Brain microvascular endothelial cell (primary cell): ENCODE measurements at regions not wholly inside any gene's neighbourhood (a gene's known extent, or its start where the extent isn't known, plus 50 kb on each side); places are given as distances from the start of the nearest gene placed in this dataset.

ENCODE experiments used
- DNase-seq: peaks from one replicate; pipeline ENCODE4 v3.0.0-alpha.2; 2020
- H3K27ac ChIP-seq: fragments of 250-450 bp; sonication (Bioruptor Pico); 2 replicates; pipeline ENCODE4 v1.5.1; 2020; ENCODE audit warnings: mild to moderate bottlenecking, moderate library complexity
- H3K27me3 ChIP-seq: fragments of 250-450 bp; sonication (Bioruptor Pico); replicated peaks from 2 replicates; pipeline ENCODE4 v1.5.1; 2020; ENCODE audit warnings: mild to moderate bottlenecking
- H3K36me3 ChIP-seq: fragments of 250-450 bp; sonication (Bioruptor Pico); replicated peaks from 2 replicates; pipeline ENCODE4 v1.5.1; 2020; ENCODE audit warnings: mild to moderate bottlenecking
- H3K4me3 ChIP-seq: 2 replicates; pipeline ENCODE4 v1.5.1; 2011; ENCODE audit warnings: low read depth, mild to moderate bottlenecking, control low read depth, low read length, moderate library complexity
- in situ Hi-C: cut with HindIII; loops from 2 replicates; pipeline ENCODE4 v1.10.0; 2017; ENCODE audit warnings: low sequenced_read_pairs, low pct_ligation_motif_present
- TF ChIP-seq, protein P1 (sequence below): IDR thresholded peaks from 2 replicates; pipeline ENCODE4 v1.5.1; 2011; ENCODE audit warnings: low read depth, mild to moderate bottlenecking, moderate library complexity, low read length, control low read depth, inconsistent platforms; ENCODE audit errors: missing control alignments

DNA sequence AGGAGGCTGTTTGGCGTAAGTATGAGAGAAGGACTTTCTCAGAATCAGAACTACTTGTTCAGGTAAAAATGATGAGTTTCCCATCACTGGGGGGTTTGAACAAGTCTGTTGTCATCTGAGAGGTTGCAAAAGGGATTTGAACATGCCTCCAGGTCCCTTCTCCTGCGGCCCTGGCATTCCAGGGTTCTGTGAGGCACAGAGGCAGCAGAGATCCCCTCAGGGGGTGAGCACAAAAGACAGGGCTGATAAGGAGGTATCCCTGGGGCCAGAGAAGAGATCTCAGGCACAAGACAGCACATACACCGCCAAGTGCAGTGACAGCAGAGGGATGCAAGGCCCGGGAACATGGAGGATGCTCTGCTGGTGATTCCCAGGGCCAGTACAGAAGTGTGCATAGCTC, 275.8 kb upstream of the TSHZ3 start:
- Histone ChIP-seq H3K27me3 (no peaks in the 10 kb centered on the region), H3K36me3 (no peaks in the 10 kb centered on the region), H3K27ac (no peak overlapping the region), H3K4me3 (no peak overlapping the region)
- TF ChIP-seq, protein P1, sequence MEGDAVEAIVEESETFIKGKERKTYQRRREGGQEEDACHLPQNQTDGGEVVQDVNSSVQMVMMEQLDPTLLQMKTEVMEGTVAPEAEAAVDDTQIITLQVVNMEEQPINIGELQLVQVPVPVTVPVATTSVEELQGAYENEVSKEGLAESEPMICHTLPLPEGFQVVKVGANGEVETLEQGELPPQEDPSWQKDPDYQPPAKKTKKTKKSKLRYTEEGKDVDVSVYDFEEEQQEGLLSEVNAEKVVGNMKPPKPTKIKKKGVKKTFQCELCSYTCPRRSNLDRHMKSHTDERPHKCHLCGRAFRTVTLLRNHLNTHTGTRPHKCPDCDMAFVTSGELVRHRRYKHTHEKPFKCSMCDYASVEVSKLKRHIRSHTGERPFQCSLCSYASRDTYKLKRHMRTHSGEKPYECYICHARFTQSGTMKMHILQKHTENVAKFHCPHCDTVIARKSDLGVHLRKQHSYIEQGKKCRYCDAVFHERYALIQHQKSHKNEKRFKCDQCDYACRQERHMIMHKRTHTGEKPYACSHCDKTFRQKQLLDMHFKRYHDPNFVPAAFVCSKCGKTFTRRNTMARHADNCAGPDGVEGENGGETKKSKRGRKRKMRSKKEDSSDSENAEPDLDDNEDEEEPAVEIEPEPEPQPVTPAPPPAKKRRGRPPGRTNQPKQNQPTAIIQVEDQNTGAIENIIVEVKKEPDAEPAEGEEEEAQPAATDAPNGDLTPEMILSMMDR: no peak
- in situ Hi-C loops: no loop called here
- no peak for DNase-seq

DNA sequence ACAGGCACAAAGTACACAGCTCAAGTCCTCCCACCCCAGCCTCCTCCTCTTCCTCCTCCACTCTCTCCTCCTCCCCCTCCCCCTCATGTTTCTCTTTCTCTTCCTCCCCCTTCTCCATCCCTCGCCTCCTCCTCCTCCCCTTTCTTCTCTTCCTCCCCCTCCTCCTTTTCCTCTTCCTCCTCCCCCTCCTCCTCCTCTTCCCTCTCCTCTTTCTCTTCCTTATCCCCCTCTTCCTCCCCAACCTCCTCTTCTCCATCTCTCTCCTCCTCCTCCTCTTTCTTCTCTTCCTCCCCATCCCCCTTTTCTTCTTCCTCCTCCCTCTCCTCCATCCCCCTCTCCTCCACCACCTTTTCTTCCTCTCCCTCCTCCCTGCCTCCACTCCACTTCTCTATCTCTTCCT, 276.3 kb upstream of the TSHZ3 start:
- Histone ChIP-seq H3K4me3 (no peak overlapping the region), H3K36me3 (no peaks in the 10 kb centered on the region), H3K27me3 (no peaks in the 10 kb centered on the region), H3K27ac (no peak overlapping the region)
- TF ChIP-seq, protein P1: no peak
- in situ Hi-C loops: no loop called here
- no peak for DNase-seq

DNA sequence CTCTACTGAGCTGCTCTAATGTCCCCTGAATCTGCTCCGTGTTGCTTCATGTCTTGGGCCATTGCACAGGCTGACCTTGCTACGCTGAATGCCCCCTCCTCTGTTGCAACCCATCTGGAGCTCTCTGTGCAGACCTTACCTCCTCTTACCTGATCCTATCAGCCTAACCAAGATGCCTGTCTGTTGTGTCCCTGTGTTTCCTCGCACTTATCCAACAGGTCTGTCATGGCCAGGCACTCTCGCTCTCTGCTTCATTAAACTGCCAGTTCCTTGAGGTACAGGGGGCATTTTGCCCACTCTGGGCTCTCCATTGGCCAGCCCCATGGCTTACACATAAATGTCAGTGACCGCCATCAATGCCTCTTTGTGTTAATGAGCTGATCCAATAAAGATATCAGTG, 277.7 kb upstream of the TSHZ3 start:
- Histone ChIP-seq H3K4me3 (no peak overlapping the region), H3K36me3 (no peaks in the 10 kb centered on the region), H3K27ac (no peak overlapping the region), H3K27me3 (no peaks in the 10 kb centered on the region)
- TF ChIP-seq, protein P1: no peak
- DNase-seq: no peak
- in situ Hi-C loops: no loop called here

DNA sequence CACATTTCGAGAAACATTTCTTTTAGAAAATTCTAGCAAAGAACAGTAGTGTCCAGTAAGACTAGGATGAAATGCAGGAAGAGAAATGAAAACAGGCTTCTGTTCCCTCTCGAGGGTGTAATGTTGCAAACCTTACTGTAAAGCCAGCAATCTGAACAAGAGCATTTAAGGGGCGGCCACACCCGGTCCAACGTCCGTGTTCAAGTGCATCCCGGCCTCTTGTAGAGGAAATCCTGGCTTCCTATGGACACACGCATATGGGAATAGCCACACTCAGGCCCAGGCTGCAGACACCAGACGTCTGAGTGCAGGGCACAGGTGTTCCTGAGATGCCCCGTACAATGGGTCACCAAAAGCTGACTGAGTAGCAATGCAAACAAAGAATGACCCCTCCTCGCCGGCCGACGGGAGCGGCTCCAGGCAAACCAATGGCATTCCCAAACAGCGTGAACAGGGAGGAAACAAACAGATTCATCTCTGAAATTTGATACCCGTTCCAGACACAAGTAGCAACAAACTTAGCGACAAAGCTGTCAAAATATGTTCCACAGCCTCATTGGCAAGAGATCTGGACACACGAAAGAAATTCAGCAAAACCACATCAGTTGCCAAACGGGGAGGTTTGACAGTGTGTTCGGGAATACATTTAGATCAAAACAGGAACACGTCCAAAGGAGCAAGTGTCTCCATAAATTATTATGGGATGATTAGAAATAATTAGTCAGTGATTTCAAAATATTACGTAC, 278.6 kb upstream of the TSHZ3 start:
- H3K4me3 ChIP-seq: no peak overlapping the region
- no peak overlapping the region for H3K27ac ChIP-seq
- no peaks in the 10 kb centered on the region for H3K27me3 ChIP-seq
- no peaks in the 10 kb centered on the region for H3K36me3 ChIP-seq
- in situ Hi-C loops: no loop called here
- DNase-seq: no peak
- TF ChIP-seq, protein P1: no peak

DNA sequence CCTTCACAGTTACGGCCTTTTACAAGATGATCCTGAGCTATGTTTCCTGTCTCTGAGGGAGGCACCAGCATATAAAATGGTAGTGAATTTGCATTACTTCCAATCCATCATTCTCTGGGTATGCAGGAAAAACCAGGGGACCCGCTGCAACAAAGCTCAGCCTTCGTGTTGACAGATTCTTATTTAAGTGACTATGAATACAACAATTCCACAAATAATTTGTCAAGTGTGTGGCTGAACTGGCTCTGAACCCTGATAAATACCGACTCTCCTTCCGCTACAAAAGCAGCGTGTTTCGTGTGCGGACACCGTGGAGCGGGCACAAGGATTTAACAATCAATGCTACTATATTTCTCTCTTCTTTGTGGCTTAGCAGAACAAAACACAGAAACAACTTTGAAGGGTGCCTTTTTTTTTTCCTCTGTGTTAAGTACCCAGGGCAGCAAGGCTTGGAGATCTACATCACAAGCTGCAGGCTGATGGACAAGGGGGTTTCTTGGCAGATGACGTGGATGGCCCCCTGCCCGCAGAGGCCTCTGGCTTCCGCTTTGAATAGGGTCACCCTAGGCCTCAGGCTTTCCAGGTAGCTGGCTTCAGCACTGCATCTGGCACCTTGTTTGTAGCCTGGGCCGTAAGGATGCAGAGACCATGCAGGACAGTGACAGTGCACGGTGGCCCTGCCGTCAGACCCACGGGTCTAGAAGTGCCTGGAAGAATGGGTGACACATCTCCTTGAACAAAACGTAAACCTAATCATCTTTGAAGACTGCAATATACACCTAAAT, 280.5 kb upstream of the TSHZ3 start:
- in situ Hi-C loops: no loop called here
- no peak overlapping the region for H3K4me3 ChIP-seq

More for the DNA sequence above, 280.5 kb upstream of the TSHZ3 start:
- no peaks in the 10 kb centered on the region for H3K27me3 ChIP-seq
- no peaks in the 10 kb centered on the region for H3K36me3 ChIP-seq
- TF ChIP-seq, protein P1: no peak
- no peak for DNase-seq
- no peak overlapping the region for H3K27ac ChIP-seq
